ENCODE measurements at regions not wholly inside any gene's neighbourhood (a gene's known extent, or its start where the extent isn't known, plus 50 kb on each side); places are given as distances from the start of the nearest gene placed in this dataset.
"Not testable (repeated sequence)": the region's sequence is repeated elsewhere in the genome, so short reads cannot be mapped to it uniquely, and the experiment has no call there.

DNA sequence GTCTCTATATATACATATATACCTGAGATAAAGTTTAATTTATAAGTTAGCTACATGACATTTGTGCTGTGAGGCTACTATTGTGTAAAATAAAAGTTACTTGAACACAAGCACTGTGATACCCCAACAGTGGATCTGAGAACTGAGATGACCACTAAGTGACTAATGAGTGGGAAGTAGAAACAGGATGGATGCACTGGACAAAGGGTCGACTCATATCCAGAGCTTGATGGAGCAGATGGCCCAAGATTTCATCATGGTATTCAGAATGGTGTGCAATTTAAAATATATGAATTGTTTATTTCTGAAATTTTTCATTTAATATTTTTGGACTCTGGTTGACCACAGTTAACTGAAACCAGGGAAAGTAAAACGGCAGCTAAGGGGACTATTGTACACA is 908.6 kb upstream of the MDGA2 start:
- no peak for DNase-seq (ENCODE audit: low read depth in 2 of 2)

DNA sequence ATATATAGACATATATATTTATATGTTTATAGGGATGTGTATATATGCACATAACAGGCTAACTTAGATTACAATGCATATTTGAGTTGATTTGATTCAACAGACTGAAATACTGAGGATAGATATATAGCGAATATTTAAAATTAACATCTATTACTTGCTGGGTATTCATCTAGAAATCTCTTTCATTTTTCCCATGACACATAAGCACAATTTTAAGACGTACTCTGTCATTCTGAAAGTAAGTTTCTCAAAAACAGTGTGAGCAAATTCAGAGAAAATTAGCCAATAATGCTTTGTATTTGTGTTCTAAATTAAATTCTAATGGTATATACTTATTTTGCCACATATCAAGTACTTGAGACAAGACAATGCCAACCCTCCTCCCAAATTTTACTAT is 907.5 kb upstream of the MDGA2 start:
- no peak for DNase-seq (ENCODE audit: low read depth in 2 of 2)

DNA sequence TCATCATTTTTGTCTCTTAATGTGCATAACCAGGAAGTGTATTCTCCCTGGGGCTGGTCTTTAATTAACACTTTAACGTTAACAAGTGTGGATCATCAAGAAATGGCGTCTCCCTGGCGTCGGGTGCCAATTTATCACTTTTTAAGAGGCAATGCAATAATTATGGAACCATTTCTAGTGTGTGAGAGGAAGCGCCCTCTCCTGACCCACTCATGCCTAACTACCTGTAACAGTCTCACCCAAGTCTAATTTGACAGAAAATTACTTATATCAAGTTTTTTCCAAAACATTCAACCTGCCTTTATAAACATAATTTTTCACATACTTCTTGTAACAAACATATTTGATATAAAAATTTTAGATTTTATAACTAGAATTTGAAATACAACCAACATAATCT is 905.3 kb upstream of the MDGA2 start:
- no peak for DNase-seq (ENCODE audit: low read depth in 2 of 2)

DNA sequence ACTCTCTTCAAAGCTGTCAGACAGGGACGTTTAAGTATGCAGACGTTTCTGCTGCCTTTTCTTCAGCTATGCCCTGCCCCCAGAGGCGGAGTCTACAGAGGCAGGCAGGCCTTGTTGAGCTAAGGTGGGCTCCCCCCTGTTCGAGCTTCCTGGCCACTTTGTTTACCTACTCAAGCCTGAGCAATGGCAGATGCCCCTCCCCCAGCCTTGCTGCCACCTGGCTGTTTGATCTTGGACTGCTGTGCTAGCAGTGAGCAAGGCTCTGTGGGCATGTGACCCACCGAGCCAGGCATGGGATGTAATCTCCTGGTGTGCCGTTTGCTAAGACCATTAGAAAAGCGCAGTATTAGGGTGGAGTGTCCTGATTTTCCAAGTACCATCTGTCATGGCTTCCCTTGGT is 900.4 kb upstream of the MDGA2 start:
- no peak for DNase-seq (ENCODE audit: low read depth in 2 of 2)

DNA sequence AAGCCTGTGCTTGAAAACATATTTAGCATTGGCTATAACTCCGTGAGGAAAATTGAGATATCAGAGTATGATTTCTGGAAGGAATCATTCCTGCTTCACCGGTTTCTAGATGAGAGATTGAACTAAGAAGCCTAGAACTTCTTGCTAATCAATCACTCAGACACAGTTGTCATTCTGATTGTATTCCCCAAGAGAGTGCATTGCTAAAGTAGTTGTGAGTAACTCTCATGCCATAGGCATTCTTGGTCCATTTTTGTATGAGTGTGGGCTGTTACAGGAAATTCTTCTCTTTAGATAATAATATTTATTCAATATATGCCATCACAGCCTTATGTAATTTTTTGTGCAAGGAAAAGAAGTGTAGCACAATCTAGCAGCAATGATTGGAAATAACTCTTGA is 893.3 kb upstream of the MDGA2 start:
- no peak for DNase-seq (ENCODE audit: low read depth in 2 of 2)

DNA sequence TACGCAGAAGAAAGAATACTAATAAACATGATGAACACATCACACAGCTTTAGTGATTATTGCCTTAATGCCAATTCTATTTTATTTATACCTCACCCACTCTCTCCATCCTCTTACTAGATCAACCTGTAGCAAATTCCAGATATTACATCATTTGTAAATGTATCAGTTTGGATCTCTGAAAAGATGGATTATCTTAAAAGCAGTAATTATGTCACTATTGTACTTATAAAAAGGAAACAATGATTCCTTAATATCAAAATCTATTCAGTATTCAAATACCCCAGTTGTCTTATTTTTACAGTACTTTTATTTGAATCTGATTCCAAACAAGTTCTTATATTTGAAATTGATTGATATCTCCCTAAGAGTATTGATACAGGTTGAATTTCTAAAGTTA is 892.8 kb upstream of the MDGA2 start:
- no peak for DNase-seq (ENCODE audit: low read depth in 2 of 2)

DNA sequence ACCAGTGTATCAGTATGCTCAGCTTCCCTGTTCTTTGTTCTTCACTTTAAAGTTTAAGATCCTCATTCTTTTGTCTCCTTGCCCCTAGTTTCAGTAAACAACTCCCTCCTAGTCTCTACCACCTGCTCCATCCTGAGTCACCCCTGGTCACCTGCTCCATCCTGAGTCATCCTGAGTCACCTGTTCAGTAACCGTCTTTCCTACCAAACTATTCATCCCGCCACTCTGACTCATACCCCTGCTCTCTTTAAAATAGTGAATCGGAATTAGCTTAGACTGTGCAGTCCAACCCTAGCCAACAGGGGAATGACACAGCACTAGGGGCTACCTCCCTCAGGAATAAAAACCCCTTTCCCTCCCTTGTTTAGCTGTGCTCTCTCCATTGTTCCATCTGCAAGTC is 888.1 kb upstream of the MDGA2 start:
- no peak for DNase-seq (ENCODE audit: low read depth in 2 of 2)

DNA sequence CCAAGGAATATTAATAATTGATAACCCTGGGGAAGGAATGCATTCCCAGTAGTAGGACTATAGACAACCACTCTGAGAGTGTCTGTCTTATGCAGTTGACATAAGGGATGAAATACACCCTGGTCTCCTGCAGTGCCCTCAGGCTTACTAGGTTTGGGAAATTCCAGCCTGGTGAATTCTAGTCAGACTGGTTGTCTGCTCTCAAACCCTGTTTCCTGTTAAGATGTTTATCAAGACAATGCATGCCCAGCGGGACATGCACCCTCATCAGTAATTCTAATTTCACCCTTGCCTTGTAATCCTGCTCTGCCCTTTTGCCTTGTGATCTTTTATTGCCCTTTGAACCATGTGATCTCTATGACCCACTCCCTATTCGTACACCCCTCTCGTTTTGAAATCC is 886.0 kb upstream of the MDGA2 start:
- not testable (repeated sequence) for DNase-seq (ENCODE audit: low read depth in 2 of 2)

DNA sequence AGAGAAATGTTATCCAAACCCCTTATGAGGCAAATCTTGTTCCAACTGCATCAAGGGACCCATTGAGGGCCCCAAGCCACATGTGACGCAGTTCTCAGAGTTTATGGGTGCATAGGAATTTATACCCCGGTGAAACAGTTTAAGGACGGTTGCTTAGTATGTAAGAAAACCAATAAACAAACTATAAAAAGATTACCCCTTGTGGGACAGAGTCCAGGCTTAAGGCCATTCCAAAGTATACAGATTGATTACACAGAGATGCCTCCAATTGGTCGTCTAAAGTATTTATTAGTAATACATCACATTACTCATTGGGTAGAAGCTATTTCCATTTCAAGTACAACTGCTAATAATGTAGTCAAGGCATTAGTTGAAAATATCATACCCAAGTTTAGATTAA is 885.0 kb upstream of the MDGA2 start:
- no peak for DNase-seq (ENCODE audit: low read depth in 2 of 2)

DNA sequence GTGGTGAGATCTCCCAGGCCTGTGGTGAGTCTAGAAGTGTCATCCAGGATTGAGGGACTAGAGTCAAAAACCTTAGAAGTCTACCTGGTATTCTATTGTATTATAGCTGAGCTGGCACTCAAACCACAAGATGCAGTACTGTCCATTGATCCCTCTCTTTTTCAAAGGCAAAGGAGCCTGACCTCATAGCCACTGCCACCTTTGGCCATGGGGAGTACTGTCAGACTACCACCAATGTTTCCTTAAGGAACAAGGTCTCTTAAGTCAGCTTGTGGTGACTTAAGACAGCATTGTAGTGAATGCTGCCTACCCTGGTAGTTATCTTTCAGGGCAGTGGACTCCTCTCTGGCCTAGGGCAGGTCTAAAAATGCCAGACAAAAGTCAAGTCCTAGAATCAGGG is 878.0 kb upstream of the MDGA2 start:
- no peak for DNase-seq (ENCODE audit: low read depth in 2 of 2)

DNA sequence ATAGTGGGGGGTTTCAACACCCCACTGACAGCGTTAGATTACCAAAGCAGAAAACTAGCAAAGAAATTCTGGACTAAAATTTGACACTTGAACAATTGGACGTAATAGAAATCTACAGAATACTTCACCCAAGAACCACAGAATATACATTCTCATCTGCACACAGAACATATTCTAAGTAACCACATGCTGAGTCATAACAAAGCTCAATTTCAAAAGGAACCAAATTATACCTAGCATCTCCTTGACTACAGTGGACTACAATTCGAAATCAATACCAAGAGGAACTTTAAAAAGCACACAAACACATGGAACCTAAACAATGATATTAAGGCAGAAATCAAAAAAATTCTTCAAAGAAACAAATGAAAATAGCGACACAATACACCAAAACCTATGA is 871.6 kb upstream of the MDGA2 start:
- DNase-seq (ENCODE audit: low read depth in 2 of 2): no peak

DNA sequence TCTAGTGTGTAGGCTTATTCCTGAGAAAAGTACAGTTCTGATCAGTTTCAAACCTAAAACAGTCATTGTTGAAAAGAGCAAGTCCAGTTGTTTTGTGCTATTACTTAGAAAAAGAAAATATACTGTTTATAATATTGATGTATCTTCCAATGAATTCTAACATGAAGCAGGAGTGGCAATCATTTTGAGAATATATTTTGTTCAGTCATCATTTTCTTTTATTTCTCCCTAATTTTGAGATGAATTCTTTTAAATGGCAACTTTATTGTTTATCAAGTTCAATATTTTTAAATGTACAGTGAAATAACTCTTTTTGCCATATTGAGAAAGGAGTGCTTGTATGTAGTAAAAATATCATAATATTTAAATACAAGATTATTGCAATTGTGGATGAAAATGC is 862.2 kb upstream of the MDGA2 start:
- DNase-seq (ENCODE audit: low read depth in 2 of 2): no peak

DNA sequence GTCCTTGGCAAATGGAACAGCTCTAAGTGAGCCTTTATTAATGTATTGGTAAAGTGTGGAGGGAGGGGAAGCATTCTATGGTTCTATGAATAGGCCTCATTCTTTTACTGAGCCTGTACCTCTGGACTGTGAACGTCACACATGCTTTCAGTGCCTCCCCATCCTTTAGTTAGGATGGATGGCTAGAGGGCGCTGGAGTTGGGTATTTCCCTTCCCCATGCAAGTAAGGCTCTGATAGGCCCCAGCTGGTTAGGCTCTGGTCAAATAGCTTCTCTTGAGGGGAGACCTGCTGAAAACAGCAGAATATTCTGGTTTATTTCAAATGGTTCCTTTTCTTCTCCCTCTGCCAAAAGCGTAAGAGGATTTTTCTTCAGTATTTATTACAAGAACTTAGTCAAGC is 860.9 kb upstream of the MDGA2 start:
- DNase-seq (ENCODE audit: low read depth in 2 of 2): no peak

DNA sequence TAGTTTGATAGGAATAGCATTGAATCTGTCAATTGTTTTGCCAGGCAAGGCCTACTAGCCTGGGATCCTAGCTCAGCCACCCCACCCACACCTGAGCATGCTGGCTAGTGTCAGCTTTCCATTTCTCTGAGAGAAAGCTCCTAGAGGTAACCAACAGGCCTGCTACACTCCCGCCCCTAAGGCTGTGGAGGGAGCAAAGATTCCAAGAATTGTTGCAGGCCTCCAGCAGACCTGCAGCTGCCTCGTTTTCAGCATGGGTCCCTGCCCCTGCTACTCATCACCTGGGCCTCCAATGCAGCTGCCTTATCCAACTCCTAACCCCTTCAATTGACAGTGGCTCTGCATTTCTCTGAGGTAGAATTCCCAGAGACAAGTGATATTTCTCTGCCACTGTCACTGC is 852.4 kb upstream of the MDGA2 start:
- no peak for DNase-seq (ENCODE audit: low read depth in 2 of 2)

DNA sequence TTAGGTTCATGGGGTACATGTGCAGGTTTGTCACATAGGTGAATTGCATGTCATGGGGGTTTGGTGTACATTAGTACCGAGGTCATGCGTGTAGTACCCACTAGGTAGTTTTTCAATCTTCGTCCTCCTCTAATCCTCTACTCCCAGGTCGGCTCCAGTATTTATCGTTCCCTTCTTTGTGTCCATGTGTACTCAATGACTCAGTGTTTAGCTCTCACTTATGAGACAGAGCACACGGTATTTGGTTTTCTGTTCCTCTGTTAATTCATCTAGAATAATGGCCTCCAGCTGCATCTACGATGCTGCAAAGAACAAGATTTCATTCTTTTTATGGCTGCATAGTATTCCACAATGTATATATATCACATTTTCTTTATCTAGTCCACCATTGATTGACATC is 850.9 kb upstream of the MDGA2 start:
- DNase-seq (ENCODE audit: low read depth in 2 of 2): no peak

DNA sequence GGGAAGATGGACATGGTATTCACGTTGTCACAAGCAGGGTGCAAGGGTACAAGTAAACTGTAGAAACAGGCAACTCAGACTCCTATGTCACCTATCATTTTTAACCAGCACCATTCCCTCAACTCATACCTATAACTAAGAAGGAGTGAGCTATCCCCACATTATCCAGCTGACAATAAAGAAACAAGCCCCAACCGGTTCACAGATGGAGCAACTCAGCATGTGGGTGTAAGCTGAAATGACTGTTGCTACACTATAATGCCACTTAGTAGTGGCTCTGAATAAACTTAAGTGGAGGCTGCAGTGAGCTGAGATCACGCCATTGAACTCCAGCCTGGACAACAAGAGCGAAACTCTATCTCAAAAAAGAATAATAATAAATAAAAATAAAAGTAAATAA is 829.5 kb upstream of the MDGA2 start:
- DNase-seq (ENCODE audit: low read depth in 2 of 2): no peak

DNA sequence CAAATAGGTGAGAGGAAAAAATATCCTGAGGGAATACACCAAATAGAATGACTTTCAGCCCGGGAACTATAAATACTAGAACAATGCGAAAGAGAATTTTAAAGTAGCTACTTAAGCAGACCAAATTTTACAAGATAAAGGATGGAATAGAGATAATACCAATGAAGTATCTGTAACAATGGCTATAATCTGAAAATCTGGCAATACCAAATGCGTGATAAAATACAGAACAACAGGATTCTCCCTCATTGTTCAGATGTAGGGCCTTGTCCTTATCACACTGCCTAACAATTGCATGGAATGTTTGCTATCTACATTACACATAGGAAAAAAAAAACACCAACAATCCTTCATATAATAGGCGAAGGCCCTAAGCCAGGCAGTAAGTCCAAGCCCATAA is 815.4 kb upstream of the MDGA2 start:
- no peak for DNase-seq (ENCODE audit: low read depth in 2 of 2)

DNA sequence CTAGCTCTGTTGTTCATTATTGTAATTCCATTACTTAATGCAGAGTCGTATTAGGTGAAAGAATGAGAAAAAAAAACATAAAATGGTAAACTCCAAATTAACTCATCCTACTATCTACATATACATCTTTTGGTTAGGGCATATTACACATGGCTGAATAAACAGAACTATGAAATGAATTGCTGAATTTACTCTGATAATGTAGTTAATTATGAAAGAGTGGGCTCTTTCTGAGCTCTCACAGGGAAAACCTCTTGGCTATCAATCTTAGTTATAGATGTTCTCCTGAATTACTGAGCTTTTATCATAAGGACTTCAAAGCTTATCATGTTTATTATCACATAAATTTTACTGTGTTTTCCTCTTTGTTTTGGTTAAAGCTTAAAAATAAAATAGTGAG is 798.5 kb upstream of the MDGA2 start:
- no peak for DNase-seq (ENCODE audit: low read depth in 2 of 2)

DNA sequence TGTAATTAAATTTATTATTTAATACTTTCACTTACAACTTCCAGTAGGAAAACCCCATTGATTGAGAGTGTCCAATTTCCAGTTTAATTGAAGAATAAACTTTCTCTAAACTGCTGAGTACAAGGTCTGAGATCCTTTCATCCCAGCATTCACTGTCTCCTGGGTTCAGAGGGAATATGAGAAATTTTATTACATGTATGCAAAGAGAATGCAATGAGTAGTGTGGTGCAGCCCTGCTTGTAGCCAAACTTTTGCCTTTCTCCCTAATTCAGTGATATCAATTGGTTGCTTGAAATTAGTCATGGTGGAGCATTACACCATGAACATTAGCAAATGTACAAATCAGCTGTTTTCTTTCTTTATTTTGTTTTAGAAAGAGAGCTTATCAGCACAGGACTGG is 780.6 kb upstream of the MDGA2 start:
- no peak for DNase-seq (ENCODE audit: low read depth in 2 of 2)

DNA sequence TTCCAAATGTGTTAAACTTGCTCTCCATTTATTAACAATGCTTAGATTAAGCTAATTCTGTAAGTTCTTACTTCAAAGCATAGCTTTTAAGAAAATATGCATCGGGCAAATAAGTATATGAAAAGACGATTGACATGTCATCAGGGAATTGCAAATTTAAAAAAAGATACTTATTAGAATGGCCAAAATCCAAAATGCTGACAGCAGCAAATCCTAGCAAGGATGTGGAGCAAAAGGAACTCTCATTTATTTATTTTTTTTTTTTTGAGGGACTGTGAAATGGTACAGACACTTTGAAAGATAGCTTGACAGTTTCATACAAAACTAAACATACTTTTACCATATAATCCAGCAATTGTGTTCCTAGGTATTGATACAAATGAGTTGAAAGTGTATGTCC is 779.5 kb upstream of the MDGA2 start:
- no peak for DNase-seq (ENCODE audit: low read depth in 2 of 2)

DNA sequence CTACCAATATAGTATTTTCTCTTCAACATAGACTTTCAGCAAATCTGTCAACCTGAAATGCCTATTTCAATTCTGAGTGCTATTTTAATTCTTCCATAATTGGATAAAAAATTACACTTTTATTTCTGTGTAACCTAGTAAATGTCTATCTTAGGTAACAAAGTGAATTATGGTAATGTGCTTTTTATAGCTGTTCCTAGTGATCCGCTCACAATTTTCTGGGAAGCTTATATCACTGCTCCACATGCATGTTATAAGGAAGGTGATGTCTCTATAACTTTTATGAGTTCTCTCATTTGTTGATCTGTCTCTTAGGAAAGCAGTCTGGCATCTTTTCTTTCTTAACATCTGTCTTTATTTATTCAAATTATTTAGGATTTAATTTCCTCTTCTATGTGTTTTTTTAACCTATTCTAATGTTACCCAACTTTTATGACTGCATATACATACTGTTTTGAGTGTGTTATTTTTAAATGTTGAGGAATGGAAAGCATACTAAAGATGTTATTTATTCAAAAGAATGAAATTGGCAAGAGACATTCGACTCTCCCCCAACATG is 777.1 kb upstream of the MDGA2 start:
- no peak for DNase-seq (ENCODE audit: low read depth in 2 of 2)

DNA sequence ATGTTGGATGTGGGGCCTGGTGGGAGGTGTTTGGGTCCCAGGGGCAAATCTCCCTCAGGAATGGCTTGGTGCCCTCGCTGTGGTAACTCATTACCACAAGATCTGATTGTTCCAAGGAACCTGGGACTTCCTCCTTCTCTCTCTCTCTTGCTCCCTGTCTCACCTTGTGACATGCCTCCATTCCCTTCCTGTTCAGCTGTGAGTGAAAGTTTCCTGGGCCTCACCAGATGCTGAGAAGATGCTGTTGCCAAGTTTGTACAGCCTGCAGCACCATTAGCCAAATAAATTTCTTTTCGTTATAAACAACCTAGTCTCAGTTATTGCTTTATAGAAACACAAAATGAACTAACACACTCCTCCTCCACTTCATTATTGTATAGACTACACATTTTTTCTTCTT is 759.8 kb upstream of the MDGA2 start:
- DNase-seq (ENCODE audit: low read depth in 2 of 2): no peak

DNA sequence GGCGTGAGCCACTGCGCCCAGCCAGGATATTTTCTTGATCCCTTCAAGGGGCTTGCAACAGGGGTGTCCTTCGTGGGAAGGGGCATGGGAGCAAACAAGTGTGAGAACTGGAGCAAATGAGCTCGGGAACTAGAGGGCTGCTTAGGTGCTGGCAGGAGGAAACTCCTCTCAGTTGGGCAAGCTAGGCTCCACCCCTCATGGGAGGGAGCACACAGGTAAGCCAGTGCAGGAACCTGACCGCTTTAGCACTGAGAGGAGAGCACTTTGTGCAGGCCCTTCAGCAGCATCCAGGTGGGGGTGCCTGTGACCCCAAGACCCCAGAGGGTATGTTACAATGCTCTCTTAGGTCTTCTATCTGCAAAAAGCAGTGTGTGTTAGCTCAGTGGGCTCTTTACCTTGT is 755.4 kb upstream of the MDGA2 start:
- DNase-seq (ENCODE audit: low read depth in 2 of 2): no peak

DNA sequence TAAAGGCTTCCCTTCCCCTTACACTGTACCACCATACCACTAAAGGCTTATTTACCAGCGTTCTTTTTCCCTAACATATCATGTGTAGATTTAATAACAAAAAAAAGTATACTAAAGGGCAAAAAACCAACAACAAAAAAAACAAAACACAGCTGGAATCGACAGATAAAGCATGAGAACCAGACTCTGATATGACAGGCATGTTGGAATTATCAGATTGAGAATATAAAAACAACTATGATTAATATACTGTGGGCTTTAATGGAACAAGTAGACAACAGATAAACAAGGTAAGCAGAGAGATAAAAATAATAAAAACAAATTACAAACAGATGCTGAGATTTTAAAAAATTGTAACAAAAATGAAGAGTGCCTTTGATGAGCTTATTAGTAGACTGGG is 754.1 kb upstream of the MDGA2 start:
- DNase-seq (ENCODE audit: low read depth in 2 of 2): no peak
